ENCODE measurements at regions not wholly inside any gene's neighbourhood (a gene's known extent, or its start where the extent isn't known, plus 50 kb on each side); places are given as distances from the start of the nearest gene placed in this dataset.

GRCh38 chr20:23289249-23289648 lies 61.3 kb upstream of the NXT1 start:
- no peak overlapping the region for H3K4me3 ChIP-seq (ENCODE audit: low read depth, low read length)
- DNase-seq (ENCODE audit: low read depth) = no peak
- in situ Hi-C loops (cut with HindIII; ENCODE audit: low sequenced_read_pairs) = no loop called here
- no peak for TF ChIP-seq CTCF (IDR thresholded peaks at IDR 0.05; ENCODE audit: low read depth, low read length, missing control alignments)

GRCh38 chr20:23287354-23288190 lies 63.0 kb upstream of the NXT1 start:
- TF ChIP-seq CTCF (IDR thresholded peaks at IDR 0.05; ENCODE audit: low read depth, low read length, missing control alignments) = no peak
- DNase-seq (ENCODE audit: low read depth) = no peak
- no peak overlapping the region for H3K4me3 ChIP-seq (ENCODE audit: low read depth, low read length)
- in situ Hi-C loops (cut with HindIII; ENCODE audit: low sequenced_read_pairs) = no loop called here

- in situ Hi-C loops (cut with HindIII; ENCODE audit: low sequenced_read_pairs) = no loop called here
- DNase-seq (ENCODE audit: low read depth) = no peak
- TF ChIP-seq CTCF (IDR thresholded peaks at IDR 0.05; ENCODE audit: low read depth, low read length, missing control alignments) = no peak
- no peak overlapping the region for H3K4me3 ChIP-seq (ENCODE audit: low read depth, low read length)
These were observed 64.2 kb upstream of the NXT1 start for GRCh38 chr20:23286346-23286745.

GRCh38 chr20:23285536-23285935 lies 65.1 kb upstream of the NXT1 start:
- H3K4me3 ChIP-seq (ENCODE audit: low read depth, low read length) = no peak overlapping the region
- in situ Hi-C loops (cut with HindIII; ENCODE audit: low sequenced_read_pairs) = no loop called here
- no peak for TF ChIP-seq CTCF (IDR thresholded peaks at IDR 0.05; ENCODE audit: low read depth, low read length, missing control alignments)
- no peak for DNase-seq (ENCODE audit: low read depth)

- no peak for TF ChIP-seq CTCF (IDR thresholded peaks at IDR 0.05; ENCODE audit: low read depth, low read length, missing control alignments)
- in situ Hi-C loops (cut with HindIII; ENCODE audit: low sequenced_read_pairs) = no loop called here
- H3K4me3 ChIP-seq (ENCODE audit: low read depth, low read length) = no peak overlapping the region
- no peak for DNase-seq (ENCODE audit: low read depth)
These were observed 66.6 kb upstream of the NXT1 start for GRCh38 chr20:23284009-23284408.

- DNase-seq (ENCODE audit: low read depth) = no peak
- no peak overlapping the region for H3K4me3 ChIP-seq (ENCODE audit: low read depth, low read length)
- no peak for TF ChIP-seq CTCF (IDR thresholded peaks at IDR 0.05; ENCODE audit: low read depth, low read length, missing control alignments)
- in situ Hi-C loops (cut with HindIII; ENCODE audit: low sequenced_read_pairs) = no loop called here
These were observed 67.3 kb upstream of the NXT1 start for GRCh38 chr20:23283096-23283850.

Data from astrocyte of the cerebellum (primary cell).